ENCODE measurements at regions not wholly inside any gene's neighbourhood (a gene's known extent, or its start where the extent isn't known, plus 50 kb on each side); places are given as distances from the start of the nearest gene placed in this dataset.

DNA sequence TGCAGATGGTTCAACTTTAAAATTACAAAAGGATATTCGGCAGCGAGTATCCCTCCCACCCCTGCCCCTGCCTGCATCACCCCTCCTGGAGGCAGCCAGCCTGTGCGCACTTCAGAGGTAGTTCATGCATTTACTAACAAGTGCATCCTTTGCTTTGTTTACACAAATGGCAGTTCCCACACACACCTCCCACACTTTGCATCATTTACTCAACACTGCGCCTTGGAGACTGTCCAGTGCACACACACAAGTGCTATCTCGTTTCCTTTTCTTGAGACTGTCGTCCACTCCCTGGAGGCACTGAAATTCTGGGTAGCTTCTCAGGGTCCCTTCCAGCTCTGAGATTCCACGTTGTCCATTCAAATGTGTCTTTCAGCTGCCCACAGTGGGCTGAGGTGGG is 53.1 kb upstream of the VSX1 start:
- Histone ChIP-seq H3K27ac (ENCODE audit: low read depth in 1 of 2, low read length in 1 of 2) (no peak overlapping the region), H3K9me3 (ENCODE audit: control insufficient read depth in 2 of 2, insufficient read depth in 1 of 2, low read length in 1 of 2) (no peaks in the 10 kb centered on the region), H3K4me1 (ENCODE audit: control insufficient read depth in 2 of 2, insufficient read depth in 2 of 2, low read length in 2 of 2) (no peaks in the 10 kb centered on the region), H3K27me3 (ENCODE audit: control insufficient read depth in 2 of 2, insufficient read depth in 1 of 2, low read length in 1 of 2) (peaks cover 0 to 17% of the 10 kb centered on the region in 2 donors), H3K36me3 (ENCODE audit: control insufficient read depth in 2 of 2, insufficient read depth in 2 of 2, low read length in 1 of 2) (no peaks in the 10 kb centered on the region), H3K4me3 (ENCODE audit: low read length in 2 of 2) (no peak overlapping the region)
- WGBS: 98% methylated on average over 7 of the region's 7 CpGs
- DNase-seq (ENCODE audit: low read depth in 6 of 9, low spot score in 9 of 9): no peak

DNA sequence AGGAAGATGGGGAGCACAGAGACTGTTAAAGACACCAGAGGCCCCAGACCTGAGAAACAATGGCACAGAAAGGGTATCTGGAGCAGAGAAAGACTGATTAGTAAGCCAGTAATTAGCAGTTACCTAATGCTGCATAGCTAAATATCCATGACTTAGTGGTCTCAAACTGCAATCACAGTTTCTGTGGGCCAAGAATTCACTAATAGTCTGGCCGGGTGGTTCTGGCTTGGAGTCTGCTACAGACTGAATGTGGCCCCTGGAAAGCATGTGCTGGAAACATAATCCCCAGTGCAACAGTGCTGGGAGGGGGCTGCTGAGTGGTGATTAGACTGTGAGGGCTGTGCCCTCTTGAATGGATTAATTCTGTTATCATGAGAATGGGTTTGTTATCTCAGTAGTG is 54.1 kb upstream of the VSX1 start:
- no peaks in the 10 kb centered on the region for H3K4me1 ChIP-seq (ENCODE audit: control insufficient read depth in 2 of 2, insufficient read depth in 2 of 2, low read length in 2 of 2)
- no peak overlapping the region for H3K4me3 ChIP-seq (ENCODE audit: low read length in 2 of 2)
- no peaks in the 10 kb centered on the region for H3K36me3 ChIP-seq (ENCODE audit: control insufficient read depth in 2 of 2, insufficient read depth in 2 of 2, low read length in 1 of 2)
- WGBS: 93% methylated on average over 1 of the region's 1 CpG
- DNase-seq (ENCODE audit: low read depth in 6 of 9, low spot score in 9 of 9): no peak
- peaks cover 0 to 23% of the 10 kb centered on the region in 2 donors for H3K27me3 ChIP-seq (ENCODE audit: control insufficient read depth in 2 of 2, insufficient read depth in 1 of 2, low read length in 1 of 2)
- H3K9me3 ChIP-seq (ENCODE audit: control insufficient read depth in 2 of 2, insufficient read depth in 1 of 2, low read length in 1 of 2): no peaks in the 10 kb centered on the region
- no peak overlapping the region for H3K27ac ChIP-seq (ENCODE audit: low read depth in 1 of 2, low read length in 1 of 2)

- 91% methylated on average over 6 of the region's 6 CpGs for WGBS
- Histone ChIP-seq H3K4me3 (ENCODE audit: low read length in 2 of 2) (no peak overlapping the region), H3K27ac (ENCODE audit: low read depth in 1 of 2, low read length in 1 of 2) (no peak overlapping the region), H3K4me1 (ENCODE audit: control insufficient read depth in 2 of 2, insufficient read depth in 2 of 2, low read length in 2 of 2) (no peaks in the 10 kb centered on the region), H3K36me3 (ENCODE audit: control insufficient read depth in 2 of 2, insufficient read depth in 2 of 2, low read length in 1 of 2) (no peaks in the 10 kb centered on the region), H3K9me3 (ENCODE audit: control insufficient read depth in 2 of 2, insufficient read depth in 1 of 2, low read length in 1 of 2) (no peaks in the 10 kb centered on the region), H3K27me3 (ENCODE audit: control insufficient read depth in 2 of 2, insufficient read depth in 1 of 2, low read length in 1 of 2) (peaks cover 0 to 23% of the 10 kb centered on the region in 2 donors)
- DNase-seq (ENCODE audit: low read depth in 6 of 9, low spot score in 9 of 9): no peak
Measured at GRCh38 chr20:25136643-25137559, 55.0 kb upstream of the VSX1 start.

GRCh38 chr20:25139029-25139705 is 56.3 kb upstream of the ENTPD6 start:
- H3K9me3 ChIP-seq (ENCODE audit: control insufficient read depth in 2 of 2, insufficient read depth in 1 of 2, low read length in 1 of 2): no peaks in the 10 kb centered on the region
- H3K27me3 ChIP-seq (ENCODE audit: control insufficient read depth in 2 of 2, insufficient read depth in 1 of 2, low read length in 1 of 2): peaks cover 0 to 19% of the 10 kb centered on the region in 2 donors
- 84% methylated on average over 12 of the region's 12 CpGs for WGBS
- H3K36me3 ChIP-seq (ENCODE audit: control insufficient read depth in 2 of 2, insufficient read depth in 2 of 2, low read length in 1 of 2): no peaks in the 10 kb centered on the region
- no peaks in the 10 kb centered on the region for H3K4me1 ChIP-seq (ENCODE audit: control insufficient read depth in 2 of 2, insufficient read depth in 2 of 2, low read length in 2 of 2)
- H3K4me3 ChIP-seq (ENCODE audit: low read length in 2 of 2): no peak overlapping the region
- no peak for DNase-seq (ENCODE audit: low read depth in 6 of 9, low spot score in 9 of 9)
- no peak overlapping the region for H3K27ac ChIP-seq (ENCODE audit: low read depth in 1 of 2, low read length in 1 of 2)

- Histone ChIP-seq H3K27ac (ENCODE audit: low read depth in 1 of 2, low read length in 1 of 2) (no peak overlapping the region), H3K27me3 (ENCODE audit: control insufficient read depth in 2 of 2, insufficient read depth in 1 of 2, low read length in 1 of 2) (peaks cover 0 to 26% of the 10 kb centered on the region in 2 donors), H3K4me1 (ENCODE audit: control insufficient read depth in 2 of 2, insufficient read depth in 2 of 2, low read length in 2 of 2) (no peaks in the 10 kb centered on the region), H3K4me3 (ENCODE audit: low read length in 2 of 2) (no peak overlapping the region), H3K9me3 (ENCODE audit: control insufficient read depth in 2 of 2, insufficient read depth in 1 of 2, low read length in 1 of 2) (no peaks in the 10 kb centered on the region), H3K36me3 (ENCODE audit: control insufficient read depth in 2 of 2, insufficient read depth in 2 of 2, low read length in 1 of 2) (no peaks in the 10 kb centered on the region)
- 98% methylated on average over 5 of the region's 5 CpGs for WGBS
- no peak for DNase-seq (ENCODE audit: low read depth in 6 of 9, low spot score in 9 of 9)
Measured at GRCh38 chr20:25140968-25141367, 54.5 kb upstream of the ENTPD6 start.

GRCh38 chr20:25142435-25142834 is 53.1 kb upstream of the ENTPD6 start:
- H3K4me1 ChIP-seq (ENCODE audit: control insufficient read depth in 2 of 2, insufficient read depth in 2 of 2, low read length in 2 of 2): no peaks in the 10 kb centered on the region
- peaks cover 0 to 35% of the 10 kb centered on the region in 2 donors for H3K27me3 ChIP-seq (ENCODE audit: control insufficient read depth in 2 of 2, insufficient read depth in 1 of 2, low read length in 1 of 2)
- no peak overlapping the region for H3K4me3 ChIP-seq (ENCODE audit: low read length in 2 of 2)
- no peaks in the 10 kb centered on the region for H3K36me3 ChIP-seq (ENCODE audit: control insufficient read depth in 2 of 2, insufficient read depth in 2 of 2, low read length in 1 of 2)
- DNase-seq (ENCODE audit: low read depth in 6 of 9, low spot score in 9 of 9): no peak
- H3K27ac ChIP-seq (ENCODE audit: low read depth in 1 of 2, low read length in 1 of 2): no peak overlapping the region
- 95% methylated on average over 3 of the region's 3 CpGs for WGBS
- no peaks in the 10 kb centered on the region for H3K9me3 ChIP-seq (ENCODE audit: control insufficient read depth in 2 of 2, insufficient read depth in 1 of 2, low read length in 1 of 2)

- H3K36me3 ChIP-seq (ENCODE audit: control insufficient read depth in 2 of 2, insufficient read depth in 2 of 2, low read length in 1 of 2): no peaks in the 10 kb centered on the region
- H3K27me3 ChIP-seq (ENCODE audit: control insufficient read depth in 2 of 2, insufficient read depth in 1 of 2, low read length in 1 of 2): peaks cover 0 to 57% of the 10 kb centered on the region in 2 donors
- WGBS: 88% methylated on average over 7 of the region's 7 CpGs
- H3K4me1 ChIP-seq (ENCODE audit: control insufficient read depth in 2 of 2, insufficient read depth in 2 of 2, low read length in 2 of 2): peaks cover 5 to 8% of the 10 kb centered on the region in 2 donors
- H3K9me3 ChIP-seq (ENCODE audit: control insufficient read depth in 2 of 2, insufficient read depth in 1 of 2, low read length in 1 of 2): no peaks in the 10 kb centered on the region
- no peak overlapping the region for H3K4me3 ChIP-seq (ENCODE audit: low read length in 2 of 2)
- no peak for DNase-seq (ENCODE audit: low read depth in 6 of 9, low spot score in 9 of 9)
- no peak overlapping the region for H3K27ac ChIP-seq (ENCODE audit: low read depth in 1 of 2, low read length in 1 of 2)
Measured at GRCh38 chr20:25145131-25145530, 50.4 kb upstream of the ENTPD6 start.

All from thymus (tissue), 11 donors.